Stimulated activated CD4-positive, alpha-beta T cell treated with anti-CD3 and anti-CD28 coated beads, Interleukin-1b, Interleukin-23, amount 100 ng/mL, for 4 hours (primary cell): ENCODE measurements at regions not wholly inside any gene's neighbourhood (a gene's known extent, or its start where the extent isn't known, plus 50 kb on each side); places are given as distances from the start of the nearest gene placed in this dataset.
"Not testable (repeated sequence)": the region's sequence is repeated elsewhere in the genome, so short reads cannot be mapped to it uniquely, and the experiment has no call there.

Source experiments
- DNase-seq, 2 donors: peaks; one replicate each; pipeline ENCODE4 v3.0.0-alpha.2; 2020; ENCODE audit warnings: low read depth in 2 of 2

GRCh38 chr12:114501474-114501807 lies 95.5 kb upstream of the TBX5 start:
- DNase-seq, result no peak

- DNase-seq, result no peak
Observed at GRCh38 chr12:114500775-114501473, 95.0 kb upstream of the TBX5 start.

GRCh38 chr12:114500131-114500530 lies 94.2 kb upstream of the TBX5 start:
- DNase-seq, result no peak

DNA sequence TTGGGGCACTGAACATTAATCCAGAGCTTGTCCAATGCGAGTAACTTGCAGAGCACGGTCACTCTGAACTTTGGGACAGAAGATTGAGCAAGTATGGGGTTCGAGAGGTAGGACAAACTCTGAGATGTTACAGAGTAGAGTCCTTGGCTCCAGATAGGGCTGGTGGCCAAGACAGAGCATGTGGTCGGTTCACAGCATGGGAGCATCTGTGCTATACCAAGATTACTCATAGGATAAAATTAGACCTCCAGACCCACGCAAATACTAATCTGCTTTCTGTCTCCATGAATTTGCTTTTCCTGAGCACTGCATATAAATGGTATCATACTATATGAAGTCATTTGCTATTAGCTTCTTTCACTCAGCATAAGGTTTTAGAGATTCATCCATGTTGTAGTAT lies 93.4 kb upstream of the TBX5 start:
- no peak for DNase-seq

DNA sequence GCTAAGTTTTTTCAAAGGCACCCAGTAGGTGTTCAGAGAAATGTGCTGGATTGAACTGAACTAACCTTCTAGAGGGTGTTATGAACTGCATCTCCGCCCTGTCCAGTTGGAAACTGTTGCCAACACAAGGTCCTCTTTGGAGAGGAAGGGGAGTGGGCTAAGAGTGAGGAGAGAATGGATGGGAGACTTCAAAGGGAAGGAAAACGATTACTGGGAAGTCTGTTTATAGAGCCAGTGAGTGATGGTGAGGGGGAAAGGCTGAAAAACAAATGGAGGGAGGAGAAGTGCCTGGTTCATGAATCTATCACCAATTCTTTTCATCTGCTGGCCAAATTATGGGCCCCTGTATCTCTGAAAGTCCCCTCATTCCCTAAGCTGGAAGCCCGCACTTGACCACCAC lies 86.0 kb upstream of the TBX5 start:
- no peak for DNase-seq

DNA sequence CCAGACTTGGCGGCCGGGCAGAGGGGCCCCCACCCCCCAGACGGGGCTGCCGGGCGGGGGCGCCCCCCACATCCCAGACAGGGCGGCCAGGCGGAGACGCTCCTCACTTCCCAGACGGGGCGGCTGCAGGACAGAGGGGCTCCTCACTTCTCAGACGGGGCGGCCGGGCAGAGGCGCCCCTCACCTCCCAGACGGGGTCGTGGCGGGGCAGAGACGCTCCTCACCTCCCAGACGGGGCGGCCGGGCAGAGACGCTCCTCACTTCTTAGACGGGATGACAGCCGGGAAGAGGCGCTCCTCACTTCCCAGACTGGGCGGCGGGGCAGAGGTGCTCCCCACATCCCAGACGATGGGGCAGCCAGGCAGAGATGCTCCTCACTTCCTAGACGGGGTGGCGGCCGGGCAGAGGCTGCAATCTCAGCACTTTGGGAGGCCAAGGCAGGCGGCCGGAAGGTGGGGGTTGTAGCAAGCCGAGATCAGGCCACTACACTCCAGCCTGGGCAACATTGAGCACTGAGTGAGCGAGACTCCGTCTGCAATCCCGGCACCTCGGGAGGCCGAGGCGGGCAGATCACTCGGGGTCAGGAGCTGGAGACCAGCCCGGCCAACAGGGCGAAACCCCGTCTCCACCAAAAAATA lies 79.0 kb upstream of the TBX5 start:
- DNase-seq, result not testable (repeated sequence)

DNA sequence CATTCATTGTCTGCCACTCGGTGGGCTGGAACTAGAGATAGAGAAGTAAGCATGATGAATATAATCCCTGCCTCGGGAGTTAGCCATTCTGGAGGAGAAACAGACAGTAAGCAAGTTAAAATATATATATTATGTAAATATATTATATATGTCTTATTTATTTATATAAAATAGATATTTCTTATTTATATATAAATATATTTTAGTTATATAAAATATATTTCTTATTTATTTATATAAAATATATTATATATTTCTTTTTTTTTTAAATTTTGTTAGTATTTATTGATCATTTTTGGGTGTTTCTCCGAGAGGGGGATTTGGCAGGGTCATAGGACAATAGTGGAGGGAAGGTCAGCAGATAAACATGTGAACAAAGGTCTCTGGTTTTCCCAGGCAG lies 78.1 kb upstream of the TBX5 start:
- no peak for DNase-seq

GRCh38 chr12:114481200-114481535 lies 75.2 kb upstream of the TBX5 start:
- no peak for DNase-seq

DNA sequence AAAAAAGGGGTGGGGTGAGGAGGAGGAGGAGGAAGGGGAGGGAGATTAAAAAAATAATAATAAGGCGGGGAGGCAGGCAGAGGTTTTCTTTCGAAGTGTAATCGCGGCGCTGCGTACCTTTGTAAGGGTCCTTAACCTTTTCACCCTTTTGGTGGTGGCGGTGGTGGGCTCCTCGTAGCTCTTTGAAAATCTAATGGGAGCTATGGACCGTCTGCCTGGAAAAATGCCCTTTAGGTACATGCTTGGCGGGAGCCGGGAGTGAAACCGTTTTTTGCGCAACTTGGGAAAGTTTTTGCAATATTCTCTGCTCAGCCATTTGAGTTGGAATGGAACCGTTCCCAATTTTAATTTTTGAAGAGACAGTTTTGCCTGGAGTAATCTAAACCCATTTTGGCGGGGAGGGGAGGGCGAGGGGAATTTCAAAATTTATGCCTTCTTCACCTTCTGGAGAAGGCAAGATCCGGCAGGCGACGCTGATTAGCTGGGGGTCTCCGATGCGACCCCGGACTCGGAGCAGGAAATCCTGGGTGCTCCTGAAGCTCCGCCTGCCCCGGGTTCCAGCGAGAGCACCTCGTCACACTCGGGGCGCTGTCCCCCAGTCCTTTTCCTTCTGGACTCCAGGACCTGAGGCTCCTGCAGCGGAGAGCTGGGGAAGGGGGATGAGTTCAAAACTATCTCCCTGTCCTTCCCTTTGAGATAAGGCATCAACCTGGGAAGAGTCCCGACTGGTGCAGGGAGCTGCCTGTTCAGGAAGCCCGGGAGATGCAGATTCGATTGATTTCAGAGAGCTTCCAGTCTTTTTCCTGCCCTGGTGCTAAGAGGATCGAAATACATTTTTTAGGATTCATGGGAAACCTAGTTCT lies 74.6 kb upstream of the TBX5 start:
- no peak for DNase-seq

- no peak for DNase-seq
Observed at GRCh38 chr12:114479831-114480230, 73.9 kb upstream of the TBX5 start.

GRCh38 chr12:114478865-114479264 lies 72.9 kb upstream of the TBX5 start:
- DNase-seq, result no peak

- no peak for DNase-seq
Observed at GRCh38 chr12:114477989-114478395, 72.0 kb upstream of the TBX5 start.

DNA sequence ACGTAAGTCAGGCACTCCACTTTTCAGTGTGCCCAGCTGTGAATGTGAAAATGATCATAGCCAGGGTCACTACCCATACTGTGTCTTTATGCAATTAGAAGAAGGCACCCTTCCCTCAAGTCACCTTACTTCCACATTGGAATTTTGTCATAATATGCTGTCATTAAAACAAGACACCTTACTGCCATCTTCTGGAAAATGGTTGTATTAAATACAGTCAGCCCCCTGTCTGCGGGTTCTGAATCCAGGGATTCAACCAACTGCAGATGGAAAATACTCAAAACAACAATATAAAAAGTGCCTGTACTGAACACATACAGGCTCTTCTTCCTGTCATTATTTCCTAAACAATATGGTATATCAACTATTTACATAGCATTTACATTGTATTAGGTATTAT lies 70.2 kb upstream of the TBX5 start:
- no peak for DNase-seq

- DNase-seq, result no peak
Observed at GRCh38 chr12:114473717-114474116, 67.8 kb upstream of the TBX5 start.

- no peak for DNase-seq
Observed at GRCh38 chr12:114473018-114473417, 67.1 kb upstream of the TBX5 start.

- no peak for DNase-seq
Observed at GRCh38 chr12:114457620-114458019, 51.7 kb upstream of the TBX5 start.
